Mucosa of descending colon (tissue), 3 donors: ENCODE measurements at regions not wholly inside any gene's neighbourhood (a gene's known extent, or its start where the extent isn't known, plus 50 kb on each side); places are given as distances from the start of the nearest gene placed in this dataset.

ENCODE experiments used
- ATAC-seq: fragments of 200-7000 bp; cut with Tn5 transposase; one replicate; pipeline ENCODE4 v1.9.1; 2020; ENCODE audit warnings: mild to moderate bottlenecking, moderate library complexity
- DNase-seq, 3 donors: peaks; one replicate each; pipeline ENCODE4 v3.0.0-alpha.2; 2020
- H3K36me3 ChIP-seq: fragments of 200-600 bp; one replicate; pipeline ENCODE4 v1.8.0; 2021; ENCODE audit warnings: low read depth, mild to moderate bottlenecking
- H3K4me1 ChIP-seq: fragments of 200-600 bp; one replicate; pipeline ENCODE4 v1.8.0; 2021; ENCODE audit warnings: low read depth, mild to moderate bottlenecking
- H3K4me3 ChIP-seq: fragments of 200-600 bp; one replicate; pipeline ENCODE4 v1.8.0; 2021; ENCODE audit warnings: mild to moderate bottlenecking
- H3K9me3 ChIP-seq: fragments of 200-600 bp; one replicate; pipeline ENCODE4 v1.8.0; 2021; ENCODE audit warnings: mild to moderate bottlenecking
- intact Hi-C, 2 donors: fragments of 100-400 bp; cut with DNase I in 1 of 2; cut with micrococcal nuclease in 1 of 2; formaldehyde crosslinking; loops; one replicate each; pipeline versions ENCODE4 v1.11.0 to v1.11.1; 2022; cut with DNase I, micrococcal nuclease
- TF ChIP-seq, protein P1 (sequence below): fragments of 200-600 bp; IDR thresholded peaks from one replicate; pipeline ENCODE4 v1.8.0; 2022; ENCODE audit warnings: antibody characterized with exemption, mild to moderate bottlenecking
- donor health status: DM: no; HTN: no; CAD: no; lungs with moderate emphysema.
- donor health status: DM: no; HTN: no; CAD: no.
- donor health status: DM: no; HTN: yes; CAD: no.

- Histone ChIP-seq H3K9me3 (no peaks in the 10 kb centered on the region), H3K4me3 (no peak overlapping the region), H3K4me1 (no peaks in the 10 kb centered on the region), H3K36me3 (no peaks in the 10 kb centered on the region)
- ATAC-seq (no peak), DNase-seq (no peak)
- TF ChIP-seq, protein P1, sequence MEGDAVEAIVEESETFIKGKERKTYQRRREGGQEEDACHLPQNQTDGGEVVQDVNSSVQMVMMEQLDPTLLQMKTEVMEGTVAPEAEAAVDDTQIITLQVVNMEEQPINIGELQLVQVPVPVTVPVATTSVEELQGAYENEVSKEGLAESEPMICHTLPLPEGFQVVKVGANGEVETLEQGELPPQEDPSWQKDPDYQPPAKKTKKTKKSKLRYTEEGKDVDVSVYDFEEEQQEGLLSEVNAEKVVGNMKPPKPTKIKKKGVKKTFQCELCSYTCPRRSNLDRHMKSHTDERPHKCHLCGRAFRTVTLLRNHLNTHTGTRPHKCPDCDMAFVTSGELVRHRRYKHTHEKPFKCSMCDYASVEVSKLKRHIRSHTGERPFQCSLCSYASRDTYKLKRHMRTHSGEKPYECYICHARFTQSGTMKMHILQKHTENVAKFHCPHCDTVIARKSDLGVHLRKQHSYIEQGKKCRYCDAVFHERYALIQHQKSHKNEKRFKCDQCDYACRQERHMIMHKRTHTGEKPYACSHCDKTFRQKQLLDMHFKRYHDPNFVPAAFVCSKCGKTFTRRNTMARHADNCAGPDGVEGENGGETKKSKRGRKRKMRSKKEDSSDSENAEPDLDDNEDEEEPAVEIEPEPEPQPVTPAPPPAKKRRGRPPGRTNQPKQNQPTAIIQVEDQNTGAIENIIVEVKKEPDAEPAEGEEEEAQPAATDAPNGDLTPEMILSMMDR, result no peak
- intact Hi-C loops, result no loop called here
These were observed 480.8 kb downstream of the PSAT1 start for GRCh38 chr9:78777747-78778146.

DNA sequence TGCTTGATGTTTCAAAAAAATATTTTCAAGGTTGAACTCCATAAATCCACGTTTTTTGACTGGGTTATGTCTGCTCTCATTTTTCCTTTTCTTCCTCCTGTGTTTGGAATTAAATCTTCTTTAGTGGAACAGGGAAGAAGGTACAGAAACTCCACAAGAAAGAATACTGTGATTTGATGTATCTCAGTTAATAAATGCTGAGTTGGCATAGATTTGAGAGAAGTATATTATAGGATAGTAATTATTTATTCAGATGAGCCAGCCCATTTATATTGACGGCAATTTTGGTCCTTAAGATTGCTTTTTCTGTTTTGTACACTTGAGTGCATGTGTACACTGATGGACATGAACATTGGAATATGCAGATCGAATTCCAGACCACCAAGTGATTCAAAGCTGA, 481.4 kb downstream of the PSAT1 start:
- DNase-seq (no peak), ATAC-seq (no peak)
- Histone ChIP-seq H3K4me1 (no peaks in the 10 kb centered on the region), H3K36me3 (no peaks in the 10 kb centered on the region), H3K4me3 (no peak overlapping the region), H3K9me3 (no peaks in the 10 kb centered on the region)
- intact Hi-C loops, result no loop called here
- TF ChIP-seq, protein P1, result no peak

DNA sequence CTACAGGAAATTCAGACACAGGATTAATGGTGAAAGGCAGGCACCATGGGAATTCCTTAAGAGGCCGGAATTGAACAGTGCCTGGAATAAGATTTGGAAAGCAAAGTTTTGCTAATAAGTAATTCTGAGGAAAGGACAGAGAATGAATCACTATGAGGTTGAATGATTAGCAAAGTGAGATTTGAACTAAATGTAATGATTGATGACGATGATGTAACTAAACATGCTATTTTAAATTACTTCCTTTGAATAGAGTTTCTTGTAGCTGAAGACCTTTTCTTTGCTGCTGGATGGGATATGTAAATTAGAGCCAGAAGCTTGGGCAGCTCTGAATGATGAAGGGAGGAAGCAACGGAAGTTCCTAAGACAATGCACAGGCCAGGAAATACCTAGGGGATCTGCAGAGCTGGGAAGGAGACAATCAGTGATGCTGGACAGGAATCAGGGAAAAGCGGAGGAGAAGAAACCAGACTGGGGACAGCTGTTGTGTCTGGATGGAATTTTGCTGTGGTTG, 482.0 kb downstream of the PSAT1 start:
- H3K36me3 ChIP-seq, result no peaks in the 10 kb centered on the region
- no peak overlapping the region for H3K4me3 ChIP-seq
- intact Hi-C loops, result no loop called here
- TF ChIP-seq, protein P1, result no peak
- H3K9me3 ChIP-seq, result no peaks in the 10 kb centered on the region
- DNase-seq, result no peak
- no peaks in the 10 kb centered on the region for H3K4me1 ChIP-seq
- ATAC-seq, result no peak

- ATAC-seq (no peak), DNase-seq (no peak)
- TF ChIP-seq, protein P1, result no peak
- H3K4me3 ChIP-seq, result no peak overlapping the region
- no peaks in the 10 kb centered on the region for H3K4me1 ChIP-seq
- no peaks in the 10 kb centered on the region for H3K9me3 ChIP-seq
- no peaks in the 10 kb centered on the region for H3K36me3 ChIP-seq
- intact Hi-C loops, result no loop called here
These were observed 484.8 kb downstream of the PSAT1 start for GRCh38 chr9:78781681-78782080.

DNA sequence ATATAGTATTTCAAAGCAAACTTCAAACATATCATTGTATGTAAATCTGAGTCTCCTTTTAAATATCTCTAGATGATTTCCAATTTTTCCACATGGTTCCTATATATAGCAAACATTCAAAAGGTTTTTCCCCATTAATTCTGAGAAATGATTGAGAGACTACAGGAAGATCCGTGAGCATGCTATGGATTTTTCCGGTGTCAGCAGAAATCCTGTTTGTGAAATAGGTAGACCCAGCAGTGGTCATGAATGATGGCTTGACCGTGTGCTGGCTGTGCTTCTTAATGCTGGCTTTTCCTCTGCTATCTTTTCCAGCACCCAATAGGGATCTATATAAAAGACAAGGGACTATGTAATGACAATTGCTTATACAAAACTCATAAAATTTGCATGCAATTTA, 485.3 kb downstream of the PSAT1 start:
- DNase-seq, result no peak
- no peak for ATAC-seq
- intact Hi-C loops, result no loop called here
- TF ChIP-seq, protein P1, result no peak
- Histone ChIP-seq H3K9me3 (no peaks in the 10 kb centered on the region), H3K36me3 (no peaks in the 10 kb centered on the region), H3K4me3 (no peak overlapping the region), H3K4me1 (no peaks in the 10 kb centered on the region)

- TF ChIP-seq, protein P1, result no peak
- ATAC-seq, result no peak
- Histone ChIP-seq H3K4me1 (no peaks in the 10 kb centered on the region), H3K4me3 (no peak overlapping the region), H3K9me3 (no peaks in the 10 kb centered on the region), H3K36me3 (no peaks in the 10 kb centered on the region)
- intact Hi-C loops, result no loop called here
- DNase-seq, result no peak
These were observed 485.9 kb downstream of the PSAT1 start for GRCh38 chr9:78782858-78783257.
